ENCODE measurements at regions not wholly inside any gene's neighbourhood (a gene's known extent, or its start where the extent isn't known, plus 50 kb on each side); places are given as distances from the start of the nearest gene placed in this dataset.
"Not testable (repeated sequence)": the region's sequence is repeated elsewhere in the genome, so short reads cannot be mapped to it uniquely, and the experiment has no call there.

DNA sequence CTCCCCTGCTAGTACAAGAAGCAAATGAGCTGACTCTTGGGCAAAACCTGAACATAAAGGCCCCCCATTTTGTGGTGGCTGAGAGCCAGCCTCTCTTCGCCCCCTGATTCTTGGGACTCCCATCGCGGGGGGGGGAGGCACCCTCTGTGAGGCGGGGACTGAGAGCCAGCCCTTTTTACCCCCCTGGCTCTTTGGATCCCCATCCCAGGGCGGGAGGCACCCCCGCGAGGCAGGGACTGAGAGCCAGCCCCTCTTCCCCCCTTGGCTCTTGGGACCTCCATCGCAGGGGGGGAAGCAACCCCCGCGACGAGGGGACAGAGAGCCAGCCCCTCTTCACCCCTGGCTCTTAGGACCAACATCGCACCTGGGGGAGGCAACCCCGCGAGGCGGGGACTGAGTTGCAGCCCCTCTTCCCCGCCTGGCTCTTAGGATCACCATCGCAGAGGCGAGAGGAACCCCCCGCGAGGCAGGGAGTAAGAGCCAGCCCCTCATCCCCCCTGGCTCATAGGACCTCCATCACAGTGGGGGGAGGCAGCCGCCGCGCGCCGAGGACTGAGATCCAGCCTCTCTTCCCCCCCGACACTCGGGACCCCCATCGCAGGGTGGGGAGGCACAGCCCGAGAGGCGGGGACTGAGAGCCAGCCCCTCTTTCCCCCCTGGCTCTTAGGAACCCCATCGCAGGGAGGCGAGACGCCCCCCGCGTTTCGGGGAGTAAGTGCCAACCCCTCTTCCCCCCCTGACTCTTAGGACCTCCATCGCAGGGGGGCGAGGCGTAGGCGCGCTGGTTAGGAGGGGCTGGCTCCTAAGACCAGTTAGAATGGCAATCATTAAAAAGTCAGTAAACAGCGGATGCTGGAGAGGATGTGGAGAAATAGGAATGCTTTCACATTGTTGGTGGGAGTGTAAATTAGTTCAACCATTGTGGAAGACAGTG, 2428.4 kb upstream of the PCDH20 start:
- DNase-seq, result no peak

DNA sequence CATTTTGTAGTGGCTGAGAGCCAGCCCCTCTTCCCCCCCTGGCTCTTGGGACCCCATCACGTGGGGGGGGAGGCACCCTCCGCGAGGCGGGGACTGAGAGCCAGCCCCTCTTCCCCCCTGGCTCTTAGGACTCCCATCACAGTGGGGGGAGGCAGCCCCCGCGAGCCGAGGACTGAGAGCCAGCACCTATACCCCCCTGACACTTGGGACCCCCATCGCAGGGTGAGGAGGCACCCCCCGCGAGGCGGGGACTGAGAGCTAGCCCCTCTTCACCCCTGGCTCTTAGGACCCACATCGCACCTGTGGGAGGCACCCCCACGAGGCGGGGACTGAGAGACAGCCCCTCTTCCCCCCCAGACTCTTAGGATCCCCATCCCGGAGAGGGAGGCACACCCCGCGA, 2426.5 kb upstream of the PCDH20 start:
- no peak for DNase-seq

DNA sequence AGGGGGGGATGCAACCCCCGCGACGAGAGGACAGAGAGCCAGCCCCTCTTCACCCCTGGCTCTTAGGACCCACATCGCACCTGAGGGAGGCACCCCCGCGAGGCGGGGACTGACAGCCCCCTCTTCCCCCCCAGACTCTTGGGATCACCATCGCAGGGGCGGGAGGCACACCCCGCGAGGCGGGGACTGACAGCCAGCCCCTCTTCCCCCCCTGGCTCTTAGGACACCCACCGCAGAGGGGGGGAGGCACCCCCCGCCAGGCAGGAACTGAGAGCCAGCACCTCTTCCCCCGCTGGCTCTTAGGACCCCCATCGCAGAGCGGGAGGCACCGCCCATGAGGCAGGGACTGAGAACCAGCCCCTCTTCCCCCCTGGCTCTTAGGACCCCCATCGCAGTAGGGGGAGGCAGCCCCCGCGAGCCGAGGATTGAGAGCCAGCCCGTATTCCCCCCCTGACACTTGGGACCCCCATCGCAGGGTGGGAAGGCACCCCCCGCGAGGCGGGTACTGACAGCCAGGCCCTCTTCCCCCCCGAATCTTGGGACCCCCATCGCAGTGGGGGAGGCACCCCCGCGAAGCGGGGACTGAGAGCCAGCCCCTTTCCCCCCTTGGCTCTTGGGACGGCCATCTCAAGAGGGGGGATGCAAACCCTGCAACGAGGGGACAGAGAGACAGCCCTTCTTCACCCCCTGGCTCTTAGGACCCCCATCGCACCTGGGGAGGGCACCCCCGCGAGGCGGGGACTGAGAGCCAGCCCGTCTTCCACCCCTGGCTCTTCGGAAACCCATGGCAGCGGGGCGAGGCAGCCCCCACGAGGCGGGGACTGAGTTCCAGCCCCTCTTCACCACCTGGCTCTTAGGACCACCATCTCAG, 2425.1 kb upstream of the PCDH20 start:
- no peak for DNase-seq

DNA sequence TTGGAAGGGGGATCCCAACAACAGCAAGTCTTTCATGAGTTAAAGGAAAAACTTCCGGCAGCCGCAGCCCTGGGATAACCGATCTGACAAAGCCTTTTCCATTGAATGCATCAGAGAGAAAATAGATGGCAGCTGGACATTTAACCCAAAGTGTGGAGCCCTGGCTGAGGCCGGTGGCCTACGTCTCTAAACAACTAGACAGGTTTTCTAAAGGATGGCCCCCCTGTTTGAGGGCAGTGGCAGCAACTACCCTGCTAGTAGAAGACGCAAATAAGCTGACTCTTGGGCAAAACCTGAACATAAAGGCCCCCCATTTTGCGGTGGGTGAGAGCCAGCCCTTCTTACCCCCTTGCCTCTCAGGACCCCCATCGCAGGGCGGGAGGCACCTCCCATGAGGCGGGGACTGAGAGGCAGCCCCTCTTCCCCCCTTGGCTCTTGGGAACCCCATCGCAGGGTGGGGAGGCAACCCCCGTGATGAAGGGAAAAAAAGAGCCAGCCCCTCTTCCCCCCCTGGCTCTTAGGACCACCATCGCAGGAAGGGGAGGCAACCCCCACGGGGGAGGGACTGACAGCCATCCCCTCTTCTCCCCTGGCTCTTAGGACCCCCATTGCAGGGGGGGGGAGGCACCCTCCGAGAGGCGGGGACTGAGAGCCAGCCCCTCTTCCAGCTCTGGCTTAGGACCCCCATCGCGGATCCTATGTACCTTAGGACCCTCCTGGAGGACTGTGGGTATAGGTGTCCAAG, 2422.9 kb upstream of the PCDH20 start:
- DNase-seq, result no peak

DNA sequence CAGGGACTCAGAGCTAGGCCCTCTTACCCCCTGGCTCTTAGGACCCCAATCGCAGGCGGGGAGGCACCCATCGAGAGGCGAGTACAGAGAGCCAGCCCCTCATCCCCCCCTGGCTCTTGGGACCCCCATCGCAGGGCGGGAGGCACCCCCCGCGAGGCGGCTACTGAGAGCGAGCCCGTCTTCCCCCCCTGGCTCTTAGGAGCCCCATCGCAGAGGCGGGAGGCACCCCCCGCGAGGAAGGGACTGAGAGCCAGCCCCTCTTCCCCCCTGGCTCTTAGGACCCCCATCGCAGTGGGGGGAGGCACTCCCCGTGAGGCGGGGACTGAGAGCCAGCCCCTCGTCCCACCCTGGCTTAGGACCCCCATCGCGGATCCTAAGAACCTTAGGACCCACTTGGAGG, 2422.1 kb upstream of the PCDH20 start:
- not testable (repeated sequence) for DNase-seq

DNA sequence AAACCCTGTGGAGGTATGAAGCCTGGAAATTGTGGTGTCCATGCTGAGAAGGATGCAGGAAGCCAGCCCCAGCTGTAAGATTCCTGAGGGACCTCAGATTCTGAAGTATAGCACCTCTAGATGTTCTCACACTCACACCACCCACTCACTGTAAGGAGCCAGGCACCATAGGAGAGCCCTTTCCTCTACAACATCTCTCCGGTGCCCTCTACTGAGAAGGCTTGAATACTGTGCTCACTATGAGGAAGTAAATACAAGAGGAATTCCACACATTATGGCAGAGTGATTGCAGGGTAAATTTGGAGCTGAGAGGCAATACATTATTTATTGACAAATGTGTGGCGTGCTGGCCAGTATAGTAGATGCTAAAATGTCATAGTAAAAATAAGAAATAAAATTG, 2414.0 kb upstream of the PCDH20 start:
- not testable (repeated sequence) for DNase-seq

DNA sequence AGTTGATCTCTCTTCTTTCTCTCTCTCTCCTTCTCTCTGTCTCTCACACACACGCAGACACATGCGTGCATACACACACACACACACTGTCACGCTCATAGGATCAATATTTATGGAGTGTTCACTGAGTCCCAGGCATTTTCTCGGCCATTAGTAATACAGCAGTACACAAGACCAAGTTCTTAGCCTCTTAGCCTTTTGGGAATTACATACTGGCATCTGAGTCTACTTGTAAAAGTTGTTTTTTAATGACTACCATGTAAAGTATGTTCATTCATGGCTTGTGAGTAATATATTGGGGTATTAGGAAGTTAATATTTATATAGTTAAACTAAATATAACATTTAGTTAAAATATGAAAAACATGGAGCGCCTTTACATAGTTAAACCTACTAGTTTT, 2406.1 kb upstream of the PCDH20 start:
- DNase-seq, result not testable (repeated sequence)

DNA sequence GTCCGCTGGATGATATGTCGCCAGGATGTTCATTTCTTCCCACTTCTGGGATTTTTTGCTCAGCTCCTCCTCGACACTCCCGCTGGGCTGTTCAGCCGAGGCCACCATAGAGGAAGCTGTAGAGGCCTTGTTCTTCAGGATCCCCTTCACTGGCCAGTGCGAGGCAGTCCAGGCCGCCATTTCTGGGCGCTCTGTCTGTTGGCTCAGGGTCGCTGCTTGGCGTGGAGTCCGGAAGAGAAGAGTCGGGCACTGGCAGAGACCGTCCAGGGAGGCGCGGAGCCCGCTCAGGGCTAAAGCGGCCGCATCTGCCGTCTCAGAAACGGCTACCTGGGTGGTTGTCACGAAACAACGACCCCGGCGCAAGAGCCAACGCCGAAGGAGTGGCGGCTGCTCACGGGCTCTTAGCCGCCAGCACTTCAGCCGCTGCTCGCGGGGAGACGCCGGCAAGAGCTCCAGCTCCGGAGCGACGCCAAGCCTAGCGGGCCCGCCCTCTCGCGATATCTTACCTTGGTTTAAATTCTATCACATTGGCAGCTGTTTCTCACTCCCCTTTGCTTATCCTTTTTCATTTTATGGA, 2395.9 kb upstream of the PCDH20 start:
- DNase-seq, result not testable (repeated sequence)

DNA sequence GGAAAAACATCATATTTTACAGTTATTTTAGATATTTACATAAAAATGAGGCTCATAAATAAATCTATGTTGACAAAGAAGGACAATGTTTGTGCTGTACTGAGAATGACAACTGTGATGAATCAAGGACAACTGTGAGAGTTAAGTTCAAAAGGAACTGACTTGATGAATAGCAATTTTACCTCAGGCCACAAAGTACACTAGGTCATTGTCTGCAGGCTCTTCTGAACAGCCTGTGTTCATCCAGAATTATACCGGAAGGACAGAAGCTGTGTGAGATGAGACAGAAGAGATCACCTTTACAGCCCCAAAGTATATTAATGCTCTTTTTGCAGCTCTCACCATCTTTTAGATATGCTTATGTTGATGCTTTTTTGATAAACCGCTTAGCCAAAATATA, 2375.5 kb upstream of the PCDH20 start:
- DNase-seq, result not testable (repeated sequence)

DNA sequence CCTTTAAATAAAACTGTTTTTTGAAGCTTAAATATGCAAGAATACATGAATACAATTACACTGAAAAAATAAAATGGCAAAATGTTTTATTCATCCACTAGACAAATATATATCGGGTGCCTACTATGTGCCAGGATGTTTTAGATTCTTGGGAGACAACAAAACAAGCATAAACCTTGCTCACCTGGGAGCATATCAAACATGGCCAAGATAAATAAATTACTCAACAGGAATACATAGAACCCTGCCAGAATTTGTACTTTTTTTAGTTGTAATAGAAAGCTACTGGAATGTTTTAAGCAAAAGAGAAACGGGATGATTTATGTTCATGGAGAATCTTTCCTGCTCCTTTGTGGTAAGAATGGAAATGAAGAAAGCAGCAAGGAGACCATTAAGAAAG, 2358.5 kb upstream of the PCDH20 start:
- no peak for DNase-seq

DNA sequence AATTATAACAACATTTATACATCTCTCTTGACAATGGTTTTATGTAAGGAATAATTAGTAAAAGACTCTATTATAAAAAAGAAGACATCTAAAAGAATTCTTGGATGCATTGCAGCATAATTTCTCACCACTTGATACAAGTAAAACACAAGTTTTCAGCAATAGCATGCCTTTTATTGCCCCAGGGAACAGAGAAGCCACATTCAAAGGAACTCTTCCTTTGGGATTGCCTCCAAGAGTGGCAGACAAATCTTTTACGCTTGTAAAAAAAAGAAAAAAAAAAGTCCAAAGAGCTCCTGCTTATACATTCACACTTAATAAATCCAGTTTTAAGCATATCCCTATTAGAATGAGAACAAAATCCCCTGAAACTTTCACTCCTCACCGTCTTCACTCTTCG, 2357.8 kb upstream of the PCDH20 start:
- DNase-seq, result no peak

DNA sequence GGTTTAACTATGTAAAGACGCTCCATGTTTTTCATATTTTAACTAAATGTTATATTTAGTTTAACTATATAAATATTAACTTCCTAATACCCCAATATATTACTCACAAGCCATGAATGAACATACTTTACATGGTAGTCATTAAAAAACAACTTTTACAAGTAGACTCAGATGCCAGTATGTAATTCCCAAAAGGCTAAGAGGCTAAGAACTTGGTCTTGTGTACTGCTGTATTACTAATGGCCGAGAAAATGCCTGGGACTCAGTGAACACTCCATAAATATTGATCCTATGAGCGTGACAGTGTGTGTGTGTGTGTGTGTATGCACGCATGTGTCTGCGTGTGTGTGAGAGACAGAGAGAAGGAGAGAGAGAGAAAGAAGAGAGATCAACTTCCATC, 2342.0 kb upstream of the PCDH20 start:
- not testable (repeated sequence) for DNase-seq

DNA sequence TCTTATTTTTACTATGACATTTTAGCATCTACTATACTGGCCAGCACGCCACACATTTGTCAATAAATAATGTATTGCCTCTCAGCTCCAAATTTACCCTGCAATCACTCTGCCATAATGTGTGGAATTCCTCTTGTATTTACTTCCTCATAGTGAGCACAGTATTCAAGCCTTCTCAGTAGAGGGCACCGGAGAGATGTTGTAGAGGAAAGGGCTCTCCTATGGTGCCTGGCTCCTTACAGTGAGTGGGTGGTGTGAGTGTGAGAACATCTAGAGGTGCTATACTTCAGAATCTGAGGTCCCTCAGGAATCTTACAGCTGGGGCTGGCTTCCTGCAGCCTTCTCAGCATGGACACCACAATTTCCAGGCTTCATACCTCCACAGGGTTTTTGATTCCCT, 2334.2 kb upstream of the PCDH20 start:
- DNase-seq, result not testable (repeated sequence)

DNA sequence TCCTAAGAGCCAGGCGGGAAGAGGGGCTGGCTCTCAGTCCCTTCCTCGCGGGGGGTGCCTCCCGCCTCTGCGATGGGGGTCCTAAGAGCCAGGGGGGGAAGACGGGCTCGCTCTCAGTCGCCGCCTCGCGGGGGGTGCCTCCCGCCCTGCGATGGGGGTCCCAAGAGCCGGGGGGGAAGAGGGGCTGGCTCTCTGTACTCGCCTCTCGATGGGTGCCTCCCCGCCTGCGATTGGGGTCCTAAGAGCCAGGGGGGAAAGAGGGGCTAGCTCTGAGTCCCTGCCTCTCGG, 2326.1 kb upstream of the PCDH20 start:
- not testable (repeated sequence) for DNase-seq

DNA sequence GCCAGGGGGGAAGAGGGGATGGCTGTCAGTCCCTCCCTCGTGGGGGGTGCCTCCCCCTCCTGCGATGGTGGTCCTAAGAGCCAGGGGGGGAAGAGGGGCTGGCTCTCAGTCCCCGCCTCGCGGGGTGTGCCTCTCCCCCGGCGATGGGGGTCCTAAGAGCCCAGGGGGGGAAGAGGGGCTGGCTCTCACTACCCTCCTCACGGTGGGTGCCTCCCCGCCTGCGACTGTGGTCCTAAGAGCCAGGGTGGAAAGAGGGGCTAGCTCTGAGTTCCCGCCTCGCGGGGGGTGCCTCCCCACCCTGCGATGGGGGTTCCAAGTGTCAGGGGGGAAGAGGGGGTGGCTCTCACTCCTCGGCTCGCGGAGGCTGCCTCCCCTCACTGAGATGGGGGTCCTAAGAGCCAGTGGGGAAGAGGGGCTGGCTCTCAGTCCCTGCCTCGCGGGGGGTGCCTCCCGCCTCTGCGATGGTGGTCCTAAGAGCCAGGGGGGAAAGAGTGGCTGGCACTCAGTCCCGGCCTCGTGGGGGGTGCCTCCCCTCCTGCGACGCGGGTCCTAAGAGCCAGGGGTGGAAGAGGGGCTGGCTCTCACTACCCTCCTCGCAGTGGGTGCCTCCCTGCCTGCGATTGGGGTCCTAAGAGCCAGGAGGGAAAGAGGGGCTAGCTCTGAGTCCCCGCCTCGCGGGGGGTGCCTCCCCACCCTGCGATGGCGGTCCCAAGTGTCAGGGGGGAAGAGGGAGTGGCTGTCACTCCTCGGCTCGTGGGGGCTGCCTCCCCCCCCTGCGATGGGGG, 2325.6 kb upstream of the PCDH20 start:
- DNase-seq, result no peak

DNA sequence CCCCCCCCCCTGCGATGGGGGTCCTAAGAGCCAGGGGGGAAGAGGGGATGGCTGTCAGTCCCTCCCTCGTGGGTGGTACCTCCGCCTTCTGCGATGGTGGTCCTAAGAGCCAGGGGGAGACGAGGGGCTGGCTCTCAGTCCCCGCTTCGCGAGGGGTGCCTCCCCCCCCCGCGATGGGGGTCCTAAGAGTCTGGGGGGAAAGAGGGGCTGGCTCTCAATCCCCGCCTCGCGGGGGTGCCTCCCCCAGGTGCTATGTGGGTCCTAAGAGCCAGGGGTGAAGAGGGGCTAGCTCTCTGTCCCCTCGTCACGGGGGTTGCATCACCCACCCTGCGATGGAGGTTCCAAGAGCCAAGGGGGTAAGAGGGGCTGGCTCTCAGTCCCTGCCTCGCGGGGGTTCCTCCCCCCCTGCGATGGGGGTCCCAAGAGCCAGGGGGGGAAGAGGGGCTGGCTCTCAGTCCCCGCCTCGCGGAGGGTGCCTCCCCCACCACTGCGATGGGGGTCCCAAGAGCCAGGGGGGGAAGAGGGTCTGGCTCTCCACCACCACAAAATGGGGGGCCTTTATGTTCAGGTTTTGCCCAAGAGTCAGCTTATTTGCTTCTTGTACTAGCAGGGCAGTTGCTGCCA, 2323.6 kb upstream of the PCDH20 start:
- DNase-seq, result not testable (repeated sequence)

DNA sequence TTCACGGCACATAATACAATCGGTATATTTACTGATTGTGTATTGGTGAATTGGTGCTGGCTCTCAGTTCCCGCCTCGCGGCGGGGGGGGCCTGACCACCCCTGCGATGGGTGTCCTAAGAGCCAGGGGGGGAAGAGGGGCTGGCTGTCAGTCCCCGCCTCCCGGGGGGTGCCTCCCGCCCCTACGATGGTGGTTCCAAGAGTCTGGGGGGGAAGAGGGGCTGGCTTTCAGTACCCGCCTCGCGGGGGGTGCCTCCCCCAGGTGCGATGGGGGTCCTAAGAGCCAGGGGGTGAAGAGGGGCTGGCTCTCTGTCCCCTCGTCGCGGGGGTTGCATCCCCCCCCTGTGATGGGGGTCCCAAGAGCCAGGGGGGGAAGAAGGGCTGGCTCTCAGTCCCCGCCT, 2321.8 kb upstream of the PCDH20 start:
- no peak for DNase-seq

DNA sequence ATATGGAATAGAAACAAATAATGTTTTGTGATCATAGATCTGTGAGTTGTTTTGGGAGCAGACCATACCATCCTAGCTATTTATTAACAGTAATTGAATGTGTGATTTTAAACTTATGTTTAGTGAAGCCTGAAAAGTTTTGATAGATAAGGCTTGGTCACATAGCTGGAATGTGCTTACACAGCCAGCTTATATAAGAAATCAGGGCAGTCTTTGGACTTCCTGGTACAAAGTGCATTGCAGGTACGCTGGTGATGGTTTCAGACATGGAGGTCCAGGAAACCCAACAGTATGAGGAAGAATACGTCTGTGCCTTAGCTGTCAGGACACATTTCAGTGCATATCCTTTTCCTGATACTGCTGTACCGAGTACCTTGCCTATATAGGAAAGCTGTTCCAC, 2316.2 kb upstream of the PCDH20 start:
- no peak for DNase-seq

DNA sequence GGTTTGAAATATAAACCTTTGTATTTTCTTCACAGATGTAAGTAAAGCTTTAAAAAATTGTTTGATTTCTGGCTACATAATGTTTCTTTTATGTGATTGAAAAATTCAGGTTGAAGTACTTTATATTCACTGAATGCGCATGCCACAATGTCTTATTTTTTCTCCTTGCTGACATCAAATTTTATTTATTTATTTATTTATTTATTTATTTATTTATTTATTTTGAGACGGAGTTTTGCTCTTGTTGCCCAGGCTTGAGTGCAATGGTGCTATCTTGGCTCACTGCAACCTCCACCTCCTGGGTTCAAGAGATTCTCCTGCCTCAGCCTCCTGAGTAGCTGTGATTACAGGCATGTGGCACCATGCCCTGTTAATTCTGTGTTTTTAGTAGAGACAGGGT, 2296.5 kb upstream of the PCDH20 start:
- not testable (repeated sequence) for DNase-seq

DNA sequence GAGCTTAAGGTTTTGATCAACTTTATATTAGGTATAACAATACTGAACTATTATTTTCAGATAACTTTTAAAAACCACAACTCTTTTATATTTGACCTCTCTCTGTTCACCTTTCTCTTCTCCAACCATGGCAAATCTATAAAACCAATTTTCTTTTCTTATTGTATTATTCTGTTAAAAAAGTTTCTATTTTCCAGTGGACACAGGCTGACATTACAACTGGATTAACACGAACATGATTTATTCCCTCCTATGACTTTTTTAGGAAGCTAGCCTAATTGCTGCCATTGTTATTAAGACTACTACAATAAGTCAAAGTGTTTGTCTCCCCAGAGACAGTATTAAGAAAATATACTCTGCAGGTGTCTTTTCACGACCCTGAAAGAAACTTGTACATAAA, 2291.1 kb upstream of the PCDH20 start:
- DNase-seq, result no peak

DNA sequence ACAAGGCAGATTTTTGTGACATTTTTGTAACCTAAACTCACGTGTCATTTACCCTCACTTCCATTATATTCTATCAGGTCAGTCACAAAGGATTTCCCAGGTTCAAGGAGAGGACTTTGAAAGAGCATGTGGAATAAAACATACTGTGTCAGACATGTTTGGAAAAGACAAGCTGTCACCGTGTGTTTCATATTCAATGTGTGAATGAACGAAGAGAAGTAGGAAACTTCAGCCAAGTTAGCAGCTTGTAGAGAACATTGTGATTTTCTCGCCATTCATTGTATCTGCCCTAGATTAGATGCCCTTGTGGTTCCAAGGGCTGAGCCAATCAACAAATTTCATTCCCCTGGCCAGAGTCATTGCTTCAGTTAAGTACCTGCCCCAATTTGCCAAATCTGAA, 2288.9 kb upstream of the PCDH20 start:
- no peak for DNase-seq

DNA sequence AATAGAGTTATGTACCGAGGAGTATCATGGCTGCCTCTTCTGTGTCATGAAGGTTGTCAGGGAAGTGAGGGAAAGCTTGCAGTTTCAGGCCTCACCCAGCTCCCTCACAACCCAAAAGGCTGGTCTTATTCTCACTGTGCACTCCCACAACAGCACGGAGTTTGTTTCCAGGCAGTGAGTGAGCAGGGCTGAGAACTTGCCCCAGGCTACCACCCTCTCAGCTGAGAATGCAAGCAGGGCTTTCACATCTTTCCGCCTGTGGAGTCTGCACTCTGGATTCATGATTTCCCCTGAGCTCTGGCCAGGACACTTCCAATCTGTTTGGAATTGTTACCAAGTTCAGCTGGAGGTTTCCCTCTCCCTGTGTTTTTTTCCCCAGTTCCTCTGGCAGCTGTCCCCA, 2284.7 kb upstream of the PCDH20 start:
- DNase-seq, result no peak
